Chondrocyte (in vitro differentiated cells): ENCODE measurements at regions not wholly inside any gene's neighbourhood (a gene's known extent, or its start where the extent isn't known, plus 50 kb on each side); places are given as distances from the start of the nearest gene placed in this dataset.

Experiments used
- DNase-seq: peaks from one replicate; pipeline ENCODE4 v3.0.0; 2021; ENCODE audit warnings: mixed read lengths, low spot score
- H3K27ac Mint-ChIP-seq: one replicate; pipeline ENCODE4 v1.8.0; 2021; ENCODE audit warnings: mild to moderate bottlenecking, moderate library complexity, mixed read lengths; ENCODE audit not compliant: unreplicated experiment
- H3K27me3 Mint-ChIP-seq: 2 replicates; pipeline ENCODE4 v1.8.0; 2021; ENCODE audit warnings: low read depth, mixed read lengths
- H3K36me3 Mint-ChIP-seq: 2 replicates; pipeline ENCODE4 v1.8.0; 2021; ENCODE audit warnings: low read depth, mixed read lengths
- H3K4me1 Mint-ChIP-seq: 2 replicates; pipeline ENCODE4 v1.8.0; 2021; ENCODE audit warnings: low read depth, mild to moderate bottlenecking, mixed read lengths
- H3K4me3 Mint-ChIP-seq: one replicate; pipeline ENCODE4 v1.8.0; 2021; ENCODE audit warnings: mild to moderate bottlenecking, moderate library complexity, mixed read lengths; ENCODE audit not compliant: unreplicated experiment
- H3K9me3 Mint-ChIP-seq: 2 replicates; pipeline ENCODE4 v1.8.0; 2021; ENCODE audit warnings: low read depth, mixed read lengths
- TF ChIP-seq, protein P1 (sequence below): fragments of 200-600 bp; sonication (generic); IDR thresholded peaks from 2 replicates; pipeline ENCODE4 v1.5.0; 2021; ENCODE audit warnings: antibody characterized with exemption, mild to moderate bottlenecking, moderate library complexity

DNA sequence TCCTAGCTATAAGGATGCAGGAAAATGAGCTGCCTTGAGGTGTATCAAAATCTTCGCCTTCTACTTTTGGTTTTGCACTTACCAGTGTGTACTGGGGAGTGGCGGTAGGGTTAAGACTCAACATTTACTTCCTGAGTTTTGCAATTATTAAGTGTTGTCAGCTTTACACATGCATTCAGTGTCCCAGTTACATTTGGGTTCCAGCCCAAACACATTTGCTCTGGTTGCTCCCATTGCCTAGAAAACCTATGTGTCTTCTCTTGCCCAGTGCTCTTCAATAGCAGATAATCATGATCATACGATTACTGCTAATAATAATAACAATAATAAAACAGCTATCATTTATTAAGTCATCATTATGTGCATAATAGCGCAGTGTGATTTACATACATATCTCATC, 241.5 kb upstream of the PAPPA start:
- Mint-ChIP-seq H3K4me3 (no peak overlapping the region), H3K36me3 (peaks cover 1% of the 10 kb centered on the region), H3K4me1 (peaks cover 16% of the 10 kb centered on the region), H3K9me3 (no peaks in the 10 kb centered on the region), H3K27me3 (no peaks in the 10 kb centered on the region), H3K27ac (no peak overlapping the region)
- DNase-seq: no peak
- TF ChIP-seq, protein P1, sequence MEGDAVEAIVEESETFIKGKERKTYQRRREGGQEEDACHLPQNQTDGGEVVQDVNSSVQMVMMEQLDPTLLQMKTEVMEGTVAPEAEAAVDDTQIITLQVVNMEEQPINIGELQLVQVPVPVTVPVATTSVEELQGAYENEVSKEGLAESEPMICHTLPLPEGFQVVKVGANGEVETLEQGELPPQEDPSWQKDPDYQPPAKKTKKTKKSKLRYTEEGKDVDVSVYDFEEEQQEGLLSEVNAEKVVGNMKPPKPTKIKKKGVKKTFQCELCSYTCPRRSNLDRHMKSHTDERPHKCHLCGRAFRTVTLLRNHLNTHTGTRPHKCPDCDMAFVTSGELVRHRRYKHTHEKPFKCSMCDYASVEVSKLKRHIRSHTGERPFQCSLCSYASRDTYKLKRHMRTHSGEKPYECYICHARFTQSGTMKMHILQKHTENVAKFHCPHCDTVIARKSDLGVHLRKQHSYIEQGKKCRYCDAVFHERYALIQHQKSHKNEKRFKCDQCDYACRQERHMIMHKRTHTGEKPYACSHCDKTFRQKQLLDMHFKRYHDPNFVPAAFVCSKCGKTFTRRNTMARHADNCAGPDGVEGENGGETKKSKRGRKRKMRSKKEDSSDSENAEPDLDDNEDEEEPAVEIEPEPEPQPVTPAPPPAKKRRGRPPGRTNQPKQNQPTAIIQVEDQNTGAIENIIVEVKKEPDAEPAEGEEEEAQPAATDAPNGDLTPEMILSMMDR: no peak

DNA sequence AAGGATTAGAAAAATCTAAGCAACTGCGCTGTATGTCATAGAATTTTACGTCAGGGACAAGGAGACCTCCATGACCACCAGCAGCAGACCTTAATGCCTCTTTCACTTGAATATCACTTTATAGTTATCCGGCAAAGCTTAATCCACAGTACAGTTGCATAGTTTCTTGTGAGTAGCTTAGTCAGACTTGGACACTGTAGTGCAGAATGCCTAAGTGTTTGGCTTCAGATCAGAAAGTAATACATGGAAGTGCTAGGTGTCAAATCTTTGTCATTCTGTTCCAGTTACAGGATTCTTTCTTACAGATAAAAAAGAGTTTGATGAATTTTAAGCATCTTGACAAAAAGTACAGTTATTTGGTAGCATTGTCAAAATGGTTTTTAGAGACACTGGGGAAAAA, 239.9 kb upstream of the PAPPA start:
- no peak for DNase-seq
- TF ChIP-seq, protein P1: no peak
- Mint-ChIP-seq H3K4me3 (no peak overlapping the region), H3K9me3 (no peaks in the 10 kb centered on the region), H3K27me3 (no peaks in the 10 kb centered on the region), H3K4me1 (peaks cover 16% of the 10 kb centered on the region), H3K36me3 (no peaks in the 10 kb centered on the region), H3K27ac (peak overlapping the region; percentile 37)

DNA sequence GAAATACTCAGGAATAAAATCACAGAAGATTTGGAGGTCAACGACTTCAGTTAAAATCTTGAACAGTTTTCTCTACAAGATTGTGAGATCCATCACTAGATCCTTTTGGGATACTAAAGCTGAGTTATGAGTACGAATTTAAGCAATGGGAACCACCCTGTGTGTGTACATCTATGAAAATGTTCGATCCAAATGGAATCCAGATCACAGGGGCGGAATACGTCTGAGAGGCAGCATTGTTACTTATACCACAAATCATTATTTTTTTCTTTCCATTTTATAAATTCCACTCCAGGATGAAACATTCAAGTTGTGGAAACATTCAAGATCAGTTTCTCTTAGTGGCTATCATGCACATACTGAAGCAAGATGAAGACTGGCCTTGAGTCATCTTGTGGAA, 239.3 kb upstream of the PAPPA start:
- TF ChIP-seq, protein P1: no peak
- no peaks in the 10 kb centered on the region for H3K9me3 Mint-ChIP-seq
- H3K36me3 Mint-ChIP-seq: no peaks in the 10 kb centered on the region
- no peaks in the 10 kb centered on the region for H3K27me3 Mint-ChIP-seq
- DNase-seq: no peak
- no peak overlapping the region for H3K27ac Mint-ChIP-seq
- no peak overlapping the region for H3K4me3 Mint-ChIP-seq
- H3K4me1 Mint-ChIP-seq: peaks cover 16% of the 10 kb centered on the region

DNA sequence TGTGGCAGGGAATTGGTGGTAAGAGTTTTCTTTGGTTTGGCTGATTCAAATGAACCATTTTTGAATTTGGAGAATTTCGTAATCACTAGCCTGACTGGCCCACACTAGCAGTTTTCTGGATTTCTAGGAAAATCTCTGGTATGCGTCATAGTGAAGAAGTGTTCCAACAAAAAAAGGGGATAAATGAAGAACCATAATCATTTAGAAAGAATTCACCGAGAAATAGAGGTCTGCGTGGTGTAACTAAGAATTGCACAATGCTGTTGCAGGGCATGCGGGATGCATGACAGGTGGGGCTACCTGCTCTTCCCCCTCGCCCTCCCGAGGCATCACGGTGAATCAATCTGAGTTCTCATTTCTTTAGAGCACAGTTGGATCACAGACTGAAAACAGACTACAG, 232.3 kb upstream of the PAPPA start:
- Mint-ChIP-seq H3K4me3 (no peak overlapping the region), H3K27me3 (no peaks in the 10 kb centered on the region), H3K4me1 (peaks cover 11% of the 10 kb centered on the region), H3K9me3 (no peaks in the 10 kb centered on the region), H3K27ac (no peak overlapping the region), H3K36me3 (no peaks in the 10 kb centered on the region)
- no peak for DNase-seq
- TF ChIP-seq, protein P1: no peak

DNA sequence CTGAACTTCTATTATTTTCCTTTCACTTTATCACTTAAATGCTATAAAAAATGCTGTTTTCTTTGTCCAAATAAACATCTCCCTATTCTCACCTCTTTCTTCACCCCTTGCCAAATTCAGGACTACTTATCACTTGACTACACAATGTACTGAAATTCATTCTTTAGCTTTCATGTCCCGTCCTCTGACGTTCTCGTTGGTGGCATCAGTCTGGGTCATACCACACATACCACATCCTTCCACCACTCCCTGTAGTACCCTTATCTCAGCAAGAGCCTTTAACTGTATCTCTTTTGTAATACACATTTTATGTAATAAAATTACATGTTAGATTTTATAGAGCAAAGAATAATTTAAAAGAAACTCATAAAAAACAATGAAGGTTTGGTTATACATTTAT, 231.1 kb upstream of the PAPPA start:
- no peak overlapping the region for H3K27ac Mint-ChIP-seq
- TF ChIP-seq, protein P1: no peak

More for the DNA sequence above, 231.1 kb upstream of the PAPPA start:
- Mint-ChIP-seq H3K9me3 (no peaks in the 10 kb centered on the region), H3K4me1 (peaks cover 11% of the 10 kb centered on the region), H3K27me3 (no peaks in the 10 kb centered on the region), H3K36me3 (no peaks in the 10 kb centered on the region), H3K4me3 (no peak overlapping the region)
- DNase-seq: no peak
